ENCODE measurements at regions not wholly inside any gene's neighbourhood (a gene's known extent, or its start where the extent isn't known, plus 50 kb on each side); places are given as distances from the start of the nearest gene placed in this dataset.

DNA sequence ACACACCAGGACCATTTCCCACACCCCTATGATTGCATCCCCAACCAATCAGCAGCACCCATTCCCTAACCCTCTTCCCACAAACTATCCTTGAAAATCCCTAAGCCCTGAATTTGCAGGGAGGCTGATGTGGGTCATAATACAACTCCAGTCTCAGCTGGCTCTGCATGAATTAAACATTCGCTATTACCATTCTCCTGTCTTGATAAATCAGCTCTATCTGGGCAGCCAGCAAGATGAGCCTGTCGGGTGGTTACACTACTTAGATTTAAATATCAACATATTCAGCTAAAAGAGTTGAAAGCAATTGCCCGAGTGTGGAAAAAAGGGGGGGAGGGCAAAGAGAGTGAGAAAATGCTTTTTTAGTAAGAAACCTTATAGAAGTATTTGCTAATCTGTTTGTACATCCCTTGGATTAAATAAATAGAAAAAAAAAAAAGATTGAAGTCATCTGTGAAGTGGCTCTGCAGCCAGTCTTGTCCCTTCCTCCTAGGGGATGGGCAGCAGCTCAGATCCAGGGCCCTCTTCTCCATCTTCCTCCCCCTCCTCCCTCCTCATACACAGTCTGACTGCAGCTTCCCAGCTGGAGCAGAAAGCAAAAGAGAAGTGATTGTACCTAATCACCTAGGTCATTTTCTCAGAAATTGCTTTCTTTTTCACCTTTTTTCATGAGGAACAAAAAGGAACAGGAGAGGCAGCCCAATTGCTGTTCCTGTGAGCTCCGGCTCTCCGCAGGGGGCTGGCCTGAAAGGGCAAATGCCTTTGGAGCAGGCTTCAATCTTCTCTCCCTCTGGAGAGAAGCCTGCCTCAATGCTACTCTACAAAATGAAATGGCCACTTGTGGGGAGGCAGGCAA, 356.6 kb upstream of the SULF2 start:
- H3K27me3 ChIP-seq (ENCODE audit: insufficient read depth, low read length): peaks cover 14% of the 10 kb centered on the region
- H3K79me2 ChIP-seq (ENCODE audit: insufficient read depth, low read length): no peaks in the 10 kb centered on the region
- no peaks in the 10 kb centered on the region for H3K36me3 ChIP-seq (ENCODE audit: insufficient read depth, low read length)
- H3K27ac ChIP-seq (ENCODE audit: low read depth, low read length): no peak overlapping the region
- H3K4me3 ChIP-seq (ENCODE audit: insufficient read depth, low read length): no peak overlapping the region
- no peak for DNase-seq (ENCODE audit: insufficient read length, low spot score, missing footprints)
- no peak for TF ChIP-seq CTCF (IDR thresholded peaks at IDR 0.05; ENCODE audit: extremely low read depth, low read depth, low read length)
- H2AFZ ChIP-seq (ENCODE audit: low read length): no peak overlapping the region
- no peaks in the 10 kb centered on the region for H3K9me3 ChIP-seq (ENCODE audit: low read depth, low read length)
- H4K20me1 ChIP-seq (ENCODE audit: insufficient read depth, low read length): no peaks in the 10 kb centered on the region
- peaks cover 4% of the 10 kb centered on the region for H3K4me1 ChIP-seq (ENCODE audit: insufficient read depth, low read length)
- no peak overlapping the region for H3K4me2 ChIP-seq (ENCODE audit: insufficient read depth, low read length)

DNA sequence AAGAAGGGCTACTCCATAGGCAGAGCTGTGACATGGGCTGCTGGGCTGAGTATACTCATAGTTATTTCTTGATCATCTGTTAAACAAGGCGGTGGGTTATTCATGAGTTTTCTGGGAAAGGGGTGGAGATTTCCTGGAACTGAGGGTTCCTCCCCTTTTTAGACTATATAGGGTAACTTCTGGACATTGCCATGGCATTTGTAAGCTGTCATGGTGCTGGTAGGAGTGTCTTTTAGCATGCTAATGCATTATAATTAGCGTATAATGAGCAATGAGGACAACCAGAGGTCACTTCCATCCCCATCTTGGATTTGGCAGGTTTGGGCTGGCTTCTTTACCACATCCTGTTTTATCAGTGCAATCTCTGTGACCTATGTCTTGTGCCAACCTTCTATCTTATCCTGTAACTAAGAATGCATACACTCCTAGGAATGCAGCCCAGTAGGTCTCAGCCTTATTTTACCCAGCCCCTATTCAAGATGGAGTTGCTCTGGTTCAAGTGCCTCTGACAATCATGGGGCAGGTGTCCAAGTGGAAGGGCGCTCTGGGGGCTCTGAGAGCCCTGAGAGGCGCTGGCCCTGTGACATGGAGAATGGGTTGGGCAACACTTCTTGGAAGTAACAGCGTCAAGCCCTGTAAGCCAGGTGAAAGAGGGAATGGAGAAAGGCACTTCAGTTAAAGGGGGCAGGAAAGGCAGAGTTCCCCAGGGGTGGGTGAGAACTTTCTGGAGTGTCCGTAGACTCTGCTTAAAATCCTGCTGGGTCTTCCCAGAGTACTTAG, 354.2 kb upstream of the SULF2 start:
- Histone ChIP-seq H3K27me3 (ENCODE audit: insufficient read depth, low read length) (peaks cover 4% of the 10 kb centered on the region), H2AFZ (ENCODE audit: low read length) (no peak overlapping the region), H4K20me1 (ENCODE audit: insufficient read depth, low read length) (no peaks in the 10 kb centered on the region), H3K9me3 (ENCODE audit: low read depth, low read length) (no peaks in the 10 kb centered on the region), H3K79me2 (ENCODE audit: insufficient read depth, low read length) (no peaks in the 10 kb centered on the region), H3K36me3 (ENCODE audit: insufficient read depth, low read length) (no peaks in the 10 kb centered on the region), H3K4me3 (ENCODE audit: insufficient read depth, low read length) (no peak overlapping the region), H3K4me1 (ENCODE audit: insufficient read depth, low read length) (peaks cover 4% of the 10 kb centered on the region), H3K27ac (ENCODE audit: low read depth, low read length) (peak overlapping the region; percentile 31), H3K4me2 (ENCODE audit: insufficient read depth, low read length) (no peak overlapping the region)
- DNase-seq (ENCODE audit: insufficient read length, low spot score, missing footprints): no peak
- no peak for TF ChIP-seq CTCF (IDR thresholded peaks at IDR 0.05; ENCODE audit: extremely low read depth, low read depth, low read length)

GRCh38 chr20:48132834-48133233, 347.6 kb upstream of the SULF2 start:
- H3K4me2 ChIP-seq (ENCODE audit: insufficient read depth, low read length): no peak overlapping the region
- H2AFZ ChIP-seq (ENCODE audit: low read length): no peak overlapping the region
- H3K79me2 ChIP-seq (ENCODE audit: insufficient read depth, low read length): no peaks in the 10 kb centered on the region
- no peaks in the 10 kb centered on the region for H3K9me3 ChIP-seq (ENCODE audit: low read depth, low read length)
- no peaks in the 10 kb centered on the region for H3K36me3 ChIP-seq (ENCODE audit: insufficient read depth, low read length)
- DNase-seq (ENCODE audit: insufficient read length, low spot score, missing footprints): no peak
- TF ChIP-seq CTCF (IDR thresholded peaks at IDR 0.05; ENCODE audit: extremely low read depth, low read depth, low read length): no peak
- H3K4me3 ChIP-seq (ENCODE audit: insufficient read depth, low read length): no peak overlapping the region
- peaks cover 5% of the 10 kb centered on the region for H3K4me1 ChIP-seq (ENCODE audit: insufficient read depth, low read length)
- peaks cover 4% of the 10 kb centered on the region for H3K27me3 ChIP-seq (ENCODE audit: insufficient read depth, low read length)
- H3K27ac ChIP-seq (ENCODE audit: low read depth, low read length): no peak overlapping the region
- no peaks in the 10 kb centered on the region for H4K20me1 ChIP-seq (ENCODE audit: insufficient read depth, low read length)

DNA sequence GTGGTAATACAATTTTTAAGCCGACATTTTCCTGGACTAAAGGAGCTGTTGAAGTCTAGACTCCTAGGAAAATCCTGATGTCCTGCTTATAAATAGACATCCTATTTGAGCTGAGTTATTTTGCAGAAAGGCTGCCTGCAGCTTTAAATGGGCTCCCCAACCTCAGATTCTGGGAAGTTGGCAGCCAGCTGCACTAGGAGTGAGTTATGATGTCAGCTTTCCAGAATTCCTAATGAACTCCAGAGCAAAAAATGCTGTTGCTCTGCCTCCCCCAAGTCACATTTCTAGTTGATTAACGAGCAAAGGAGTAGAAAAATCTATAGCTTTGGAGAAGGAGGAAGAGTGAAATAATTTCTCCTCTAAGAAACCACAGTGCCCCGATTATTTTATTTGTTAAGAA, 346.3 kb upstream of the SULF2 start:
- Histone ChIP-seq H3K4me2 (ENCODE audit: insufficient read depth, low read length) (no peak overlapping the region), H2AFZ (ENCODE audit: low read length) (no peak overlapping the region), H3K9me3 (ENCODE audit: low read depth, low read length) (no peaks in the 10 kb centered on the region), H3K36me3 (ENCODE audit: insufficient read depth, low read length) (no peaks in the 10 kb centered on the region), H3K79me2 (ENCODE audit: insufficient read depth, low read length) (no peaks in the 10 kb centered on the region), H4K20me1 (ENCODE audit: insufficient read depth, low read length) (no peaks in the 10 kb centered on the region), H3K4me1 (ENCODE audit: insufficient read depth, low read length) (peaks cover 5% of the 10 kb centered on the region), H3K4me3 (ENCODE audit: insufficient read depth, low read length) (no peak overlapping the region), H3K27me3 (ENCODE audit: insufficient read depth, low read length) (peaks cover 4% of the 10 kb centered on the region), H3K27ac (ENCODE audit: low read depth, low read length) (no peak overlapping the region)
- DNase-seq (ENCODE audit: insufficient read length, low spot score, missing footprints): no peak
- TF ChIP-seq CTCF (IDR thresholded peaks at IDR 0.05; ENCODE audit: extremely low read depth, low read depth, low read length): no peak

All from osteoblast (primary cell).